HTR-8/SVneo (cell line): ENCODE measurements at regions not wholly inside any gene's neighbourhood (a gene's known extent, or its start where the extent isn't known, plus 50 kb on each side); places are given as distances from the start of the nearest gene placed in this dataset.

ENCODE experiments used
- DNase-seq: peaks from one replicate; pipeline ENCODE4 v3.0.0; 2011; ENCODE audit warnings: low spot score, mixed read lengths; ENCODE audit not compliant: insufficient read length
- FAIRE-seq: peaks from 2 replicates; lab custom pipeline; 2011; peaks lifted over from hg19 to GRCh38; lab: Jason Lieb, UNC

DNA sequence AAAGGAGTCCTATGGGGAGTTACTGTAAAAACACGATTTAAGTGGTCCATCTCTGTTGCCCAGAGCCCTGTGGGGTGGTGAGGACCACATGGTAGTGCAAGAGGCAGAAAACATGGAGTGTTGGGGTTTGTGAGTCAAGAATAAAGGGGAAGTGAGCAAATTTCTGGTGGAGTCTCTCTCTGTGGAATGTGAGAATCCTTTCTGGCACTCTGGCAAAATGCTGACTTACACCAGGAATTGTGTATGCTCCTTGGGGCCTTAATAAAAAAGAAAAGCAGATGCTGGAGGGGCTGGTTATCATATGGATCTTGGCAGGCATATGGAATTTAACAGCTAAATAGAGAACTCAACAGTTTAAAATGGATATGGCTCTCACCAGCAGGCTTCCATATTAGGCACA, 486.0 kb downstream of the TNS3 start:
- FAIRE-seq, result no peak
- DNase-seq, result no peak

DNA sequence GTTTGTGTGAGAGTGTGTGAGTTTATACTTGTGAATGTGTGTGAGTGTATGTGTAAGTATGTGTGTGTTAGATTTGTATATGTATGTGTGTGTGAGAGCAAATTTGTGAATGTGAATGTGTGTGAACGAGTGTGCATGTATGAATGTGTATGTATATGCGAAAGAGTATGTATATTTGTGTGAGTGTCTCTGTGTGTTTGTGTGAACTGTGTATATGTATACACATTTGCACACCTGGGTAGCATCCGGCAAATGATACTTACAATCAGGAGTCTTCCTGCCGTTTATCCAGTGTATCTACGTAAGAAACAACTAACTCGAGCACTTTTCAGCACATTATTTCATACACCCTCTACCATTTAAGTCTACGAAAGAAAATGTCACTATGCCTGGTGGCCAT, 487.4 kb downstream of the TNS3 start:
- FAIRE-seq (peak; percentile 91), DNase-seq (no peak)

DNA sequence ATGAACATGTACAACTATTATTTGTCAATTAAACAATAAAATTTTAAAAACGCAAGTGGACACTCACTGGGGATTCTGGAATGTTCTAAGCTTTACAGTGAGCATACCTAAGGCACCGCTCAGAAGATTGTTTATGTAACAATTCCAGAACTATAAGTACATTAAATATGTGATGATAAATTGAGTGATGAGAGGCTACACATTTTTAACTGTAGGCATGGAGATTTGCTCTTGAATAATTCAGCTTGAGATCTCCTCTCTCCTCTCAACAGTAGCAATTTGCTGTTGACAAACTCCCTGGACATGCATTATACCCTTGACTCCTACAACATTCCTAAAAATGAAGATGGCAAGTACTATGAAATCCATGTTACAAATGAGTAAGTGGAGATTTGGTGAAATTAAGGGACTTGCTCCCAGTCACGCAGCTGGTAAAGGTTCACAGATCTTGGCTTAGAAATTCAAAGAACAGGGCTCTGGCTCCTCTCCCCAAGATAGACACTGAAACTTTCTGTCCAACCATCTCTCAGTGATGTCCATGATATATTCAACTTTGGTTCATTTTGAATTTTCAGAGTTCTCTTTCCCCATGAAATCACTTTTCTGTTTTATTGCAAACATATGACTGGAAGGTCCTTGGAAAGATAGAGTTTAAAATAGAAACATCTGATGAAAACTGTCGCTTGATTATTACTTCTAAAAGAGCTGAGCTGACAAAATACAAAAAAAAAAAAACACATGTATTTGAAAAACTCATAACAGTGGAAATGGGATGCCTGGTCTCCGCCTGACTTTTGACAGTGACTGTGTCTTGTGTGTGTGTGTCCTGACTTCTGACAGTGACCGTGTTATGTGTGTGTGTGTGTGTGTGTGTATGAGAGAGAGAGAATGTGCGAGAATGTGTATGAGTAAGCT, 488.3 kb downstream of the TNS3 start:
- FAIRE-seq (no peak), DNase-seq (no peak)

DNA sequence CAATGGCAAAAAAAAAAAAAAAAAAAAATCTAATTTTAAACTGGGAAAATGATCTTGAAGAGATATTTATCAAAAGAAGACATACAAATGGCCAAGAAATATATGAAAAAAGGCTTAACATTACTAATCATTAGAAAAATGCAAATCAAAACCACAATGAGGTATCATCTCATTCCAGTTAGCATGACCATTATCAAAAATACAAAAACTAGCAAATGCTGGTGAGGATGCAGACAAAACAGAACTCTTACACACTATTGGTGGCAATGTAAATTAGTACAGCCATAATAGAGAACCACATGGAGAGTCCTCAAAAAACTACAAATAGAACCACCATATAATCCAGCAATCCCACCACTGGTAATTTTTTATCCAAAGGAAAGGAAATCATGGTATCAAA, 489.6 kb downstream of the TNS3 start:
- no peak for FAIRE-seq
- no peak for DNase-seq

DNA sequence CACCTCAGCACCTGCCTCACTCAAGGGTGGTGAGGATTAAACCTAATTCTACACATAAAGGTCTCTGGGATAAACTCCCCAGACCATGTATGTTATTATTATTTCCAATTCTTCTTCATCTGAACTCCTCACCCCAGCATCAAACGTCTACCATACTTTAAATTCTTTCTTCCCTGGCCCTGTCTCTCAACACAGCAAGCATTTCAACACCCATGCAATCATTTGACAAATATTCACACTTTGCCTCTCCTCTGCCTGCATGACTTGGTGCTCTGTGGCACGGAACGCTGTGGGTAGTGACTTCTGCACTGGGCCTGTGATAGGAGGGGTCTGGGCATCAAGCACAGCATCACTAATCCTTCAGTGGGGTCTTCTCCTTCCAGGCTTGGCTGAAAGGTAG, 490.8 kb downstream of the TNS3 start:
- FAIRE-seq (no peak), DNase-seq (no peak)

DNA sequence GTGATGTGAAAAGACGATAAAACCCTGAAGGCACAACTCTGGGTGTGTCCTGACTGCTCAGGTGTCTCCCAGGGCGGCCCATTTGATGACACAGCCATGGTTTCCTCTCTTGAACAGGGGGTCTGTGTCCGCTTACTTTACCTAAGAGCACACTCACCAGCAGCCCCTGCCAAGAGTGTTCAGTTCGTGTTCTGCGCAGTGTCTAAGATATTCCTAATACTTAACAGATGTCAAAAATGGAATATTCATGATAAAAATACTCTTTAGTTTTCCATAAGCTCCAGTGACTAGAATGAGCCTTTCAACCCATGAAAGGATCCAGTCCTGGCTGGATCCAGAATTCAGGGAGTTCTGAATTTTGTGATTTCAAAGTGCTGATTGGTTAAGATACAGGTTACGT, 492.4 kb downstream of the TNS3 start:
- FAIRE-seq, result no peak
- no peak for DNase-seq

DNA sequence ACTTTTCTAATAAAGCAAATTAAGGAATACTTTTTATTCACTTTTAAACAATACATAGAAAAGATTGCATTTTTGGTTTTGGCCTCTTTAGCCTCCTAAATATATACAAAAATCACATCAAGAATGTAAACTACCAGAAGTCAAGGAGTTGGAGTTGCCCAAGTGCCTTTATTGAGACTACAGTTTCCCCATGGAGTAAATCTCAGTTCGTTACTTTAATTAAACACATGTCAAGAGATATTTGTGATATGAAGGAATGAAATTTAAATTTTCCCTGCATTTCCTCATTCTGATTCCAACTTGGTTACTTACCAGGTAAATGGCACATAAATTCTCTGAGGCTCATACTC, 492.9 kb downstream of the TNS3 start:
- DNase-seq (no peak), FAIRE-seq (no peak)

DNA sequence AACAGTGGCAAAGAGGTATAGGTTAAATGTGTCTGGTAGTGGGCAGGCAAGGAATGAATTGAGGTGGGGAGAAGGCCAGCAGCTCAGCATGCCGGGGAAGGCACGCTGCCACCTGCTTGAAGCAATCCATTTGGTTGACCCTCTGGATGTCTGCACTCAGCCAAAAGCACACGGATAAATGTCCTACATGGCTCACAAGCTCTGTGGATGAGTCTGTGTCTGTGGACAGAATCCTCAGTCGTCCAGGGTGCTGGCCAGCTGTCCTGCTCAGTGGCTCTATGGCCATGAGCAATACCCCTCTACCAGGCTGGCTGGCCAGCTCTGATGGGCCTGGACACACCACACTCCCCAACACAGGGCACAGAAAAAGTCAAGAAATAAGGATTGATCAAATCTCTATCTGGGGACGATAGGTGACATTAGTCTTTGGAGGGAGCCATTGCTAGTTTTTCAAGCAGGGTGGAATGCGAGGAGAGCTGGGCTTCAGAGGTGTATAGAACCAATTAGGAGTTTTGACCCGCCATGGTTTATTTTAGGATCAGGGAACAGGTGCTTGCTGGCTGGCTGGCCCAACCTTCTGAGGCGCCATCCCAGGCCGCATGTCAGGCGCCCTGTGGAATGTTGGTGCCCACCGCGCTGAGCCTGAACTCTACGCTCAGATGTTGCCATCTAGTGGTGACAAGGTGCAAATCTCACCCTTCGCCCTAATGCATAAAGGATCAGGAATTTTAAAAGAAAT, 493.4 kb downstream of the TNS3 start:
- FAIRE-seq, result peak; percentile 93

DNA sequence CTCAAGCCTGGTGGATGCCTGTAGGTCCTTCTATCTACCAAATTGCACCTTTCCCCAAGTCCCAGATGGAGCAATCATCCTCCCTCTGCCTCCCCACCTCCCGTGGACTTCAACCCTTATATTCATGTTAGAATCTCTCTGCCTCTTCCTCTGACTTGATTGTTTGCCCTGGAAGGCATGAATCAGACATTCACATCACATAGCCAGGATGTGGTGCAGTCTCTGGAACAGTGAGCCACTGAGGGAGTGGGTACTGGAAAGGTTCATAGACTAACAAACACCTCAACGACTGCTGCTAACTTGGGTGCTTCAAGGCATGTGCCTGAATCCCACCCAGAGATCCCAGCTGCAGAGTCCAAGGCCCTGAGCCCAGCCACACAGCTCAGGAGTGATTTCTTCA, 494.0 kb downstream of the TNS3 start:
- no peak for FAIRE-seq
- DNase-seq, result no peak

More for the DNA sequence above, 493.4 kb downstream of the TNS3 start:
- DNase-seq, result peak; percentile 73

DNA sequence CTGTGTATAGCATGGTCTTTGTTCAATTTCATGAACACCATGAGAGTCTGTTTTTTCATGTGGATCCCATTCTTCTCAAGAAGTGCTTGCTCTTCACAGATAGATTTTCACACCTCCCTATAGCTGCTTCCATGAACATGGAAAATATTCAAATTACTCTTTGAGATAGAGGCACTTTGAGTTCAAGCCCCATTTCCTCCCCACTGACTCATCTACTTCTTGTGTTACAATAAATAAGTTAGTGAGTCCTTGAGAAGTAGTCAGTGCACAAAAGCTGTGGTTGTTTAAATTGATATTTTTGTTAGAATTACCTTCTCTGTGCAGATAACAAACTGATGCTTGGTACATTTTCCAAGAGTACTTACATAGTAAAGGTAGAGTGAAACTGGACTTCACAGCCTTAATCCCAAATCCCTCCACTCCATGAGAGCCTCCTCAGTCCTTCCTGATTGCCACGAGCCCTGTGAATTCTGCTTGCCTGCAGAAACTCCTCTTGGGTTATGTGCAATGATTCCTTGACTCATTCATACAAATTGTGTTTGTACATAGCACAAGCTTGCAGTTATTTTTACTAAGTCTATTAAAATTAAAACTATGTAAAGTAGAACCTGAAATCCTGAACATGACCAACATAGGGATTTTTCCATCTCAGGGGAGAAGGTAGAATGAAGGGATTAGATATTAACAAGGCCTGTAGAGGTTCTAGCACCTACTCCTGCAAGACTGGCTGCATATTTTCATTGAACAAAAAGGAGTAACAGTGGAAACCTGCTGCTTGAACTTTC, 496.2 kb downstream of the TNS3 start:
- FAIRE-seq, result no peak

DNA sequence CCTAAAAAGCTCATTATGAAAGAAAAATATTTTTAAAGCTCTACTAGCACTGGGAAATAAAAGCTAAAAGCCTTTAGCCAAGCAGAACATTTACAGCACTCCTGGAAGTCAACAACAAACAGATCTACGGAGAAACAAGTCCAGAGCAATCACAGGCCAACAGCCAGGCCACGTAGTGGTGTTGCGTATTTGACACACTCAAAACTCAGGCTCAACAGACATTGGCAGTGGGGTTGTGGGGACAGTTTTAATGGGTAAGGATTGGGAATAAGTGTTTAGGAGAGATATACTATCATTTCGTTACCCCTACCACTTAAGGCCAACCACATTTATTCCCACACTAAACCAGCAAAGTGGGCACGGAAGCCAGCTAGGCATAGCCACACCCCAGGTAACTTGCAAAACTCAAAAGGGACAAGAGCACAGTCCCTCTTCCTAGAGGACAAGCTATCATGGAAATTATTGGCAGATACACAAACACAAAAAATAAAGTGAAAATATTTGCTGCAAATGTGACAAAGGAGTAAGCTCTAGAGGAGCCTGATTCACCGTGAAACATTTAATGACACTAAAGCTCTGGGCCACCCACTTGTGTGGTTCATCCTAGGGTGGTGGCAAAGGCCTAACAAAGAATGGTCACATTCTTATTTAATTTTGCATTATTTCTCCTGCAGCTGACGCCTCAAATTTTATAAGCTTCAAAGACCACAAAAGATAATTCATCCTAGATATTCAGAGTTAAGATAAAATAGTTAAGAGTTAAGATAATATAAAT, 498.2 kb downstream of the TNS3 start:
- no peak for FAIRE-seq
- DNase-seq, result no peak

More for the DNA sequence above, 496.2 kb downstream of the TNS3 start:
- no peak for DNase-seq

DNA sequence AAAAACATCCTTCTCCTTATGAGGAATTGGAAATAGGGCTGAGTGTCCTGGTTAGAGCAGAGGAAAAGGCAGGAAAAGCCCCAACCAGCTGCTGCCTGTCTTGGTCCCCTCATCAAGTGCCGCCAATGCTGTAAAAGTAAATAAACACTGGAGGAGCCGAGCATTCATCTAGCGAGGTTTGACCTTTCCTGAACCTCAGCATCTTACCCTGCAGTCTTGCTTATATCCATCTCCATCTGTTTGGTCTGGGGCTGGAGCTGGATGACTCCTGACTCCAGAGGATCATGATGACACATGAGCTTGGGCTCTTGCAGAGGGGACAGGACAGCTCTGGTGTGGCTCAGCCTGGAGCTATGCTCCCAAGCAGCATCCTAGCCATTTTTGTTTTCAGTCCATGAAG, 501.1 kb downstream of the TNS3 start:
- FAIRE-seq (no peak), DNase-seq (no peak)

DNA sequence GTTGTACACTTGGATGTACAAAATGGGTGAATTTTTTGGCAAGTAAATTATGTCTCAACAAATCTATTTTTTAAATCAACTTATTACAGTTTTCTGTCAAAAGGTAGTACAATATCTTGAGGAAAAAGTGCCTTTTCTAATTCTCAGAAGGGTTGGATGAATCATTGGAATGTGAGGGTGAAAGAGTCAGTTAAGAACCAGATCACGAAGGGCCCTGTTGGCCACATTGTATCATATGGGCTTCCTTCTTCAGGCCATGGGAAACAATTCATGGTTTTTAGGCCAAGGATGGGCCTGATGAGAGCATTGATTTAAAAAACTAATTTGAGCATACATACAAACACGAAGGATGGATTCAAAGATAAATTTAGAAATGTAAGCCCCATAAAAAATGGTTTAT, 503.7 kb downstream of the TNS3 start:
- no peak for FAIRE-seq
- DNase-seq, result no peak

DNA sequence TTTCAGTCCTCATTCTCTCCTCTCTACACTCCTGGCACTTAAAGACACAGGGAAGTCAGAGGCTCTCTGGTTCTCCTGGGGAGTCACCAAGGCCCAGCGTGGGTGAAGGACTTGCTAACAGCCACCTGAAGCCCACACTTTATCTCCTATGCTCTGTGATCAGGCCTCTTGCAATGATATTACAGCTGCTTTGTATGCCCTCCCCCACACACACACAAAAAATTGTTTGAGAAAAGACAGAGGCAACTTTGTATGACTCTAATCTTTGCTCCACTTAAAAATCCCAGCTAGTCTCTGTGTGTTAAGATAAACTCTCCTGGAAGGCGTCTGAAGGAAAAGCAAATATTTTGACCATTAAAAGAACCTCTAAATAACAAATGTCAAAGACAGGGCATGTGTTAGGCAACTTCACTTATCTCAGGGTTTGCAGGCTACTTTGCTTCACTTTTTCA, 507.2 kb downstream of the TNS3 start:
- DNase-seq (no peak), FAIRE-seq (no peak)

DNA sequence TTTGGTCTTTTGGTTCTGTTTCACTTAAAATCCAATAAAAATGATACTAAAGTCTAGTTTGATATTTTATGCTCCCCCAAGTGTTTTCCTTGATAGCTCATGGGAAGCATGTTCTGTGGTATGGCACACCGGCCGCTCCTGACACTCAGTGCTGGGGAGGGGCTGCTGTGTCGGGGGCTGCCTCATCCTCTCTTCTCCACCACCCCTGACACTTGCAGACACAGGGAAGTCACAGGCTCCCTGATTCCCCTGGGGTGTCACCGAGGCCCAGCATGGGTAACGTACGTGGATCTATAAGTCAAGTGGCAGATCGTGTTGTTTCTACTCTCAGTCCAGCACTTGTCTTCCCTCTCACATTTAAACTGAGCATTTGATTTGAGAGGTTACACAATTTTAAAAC, 508.6 kb downstream of the TNS3 start:
- DNase-seq (no peak), FAIRE-seq (no peak)

DNA sequence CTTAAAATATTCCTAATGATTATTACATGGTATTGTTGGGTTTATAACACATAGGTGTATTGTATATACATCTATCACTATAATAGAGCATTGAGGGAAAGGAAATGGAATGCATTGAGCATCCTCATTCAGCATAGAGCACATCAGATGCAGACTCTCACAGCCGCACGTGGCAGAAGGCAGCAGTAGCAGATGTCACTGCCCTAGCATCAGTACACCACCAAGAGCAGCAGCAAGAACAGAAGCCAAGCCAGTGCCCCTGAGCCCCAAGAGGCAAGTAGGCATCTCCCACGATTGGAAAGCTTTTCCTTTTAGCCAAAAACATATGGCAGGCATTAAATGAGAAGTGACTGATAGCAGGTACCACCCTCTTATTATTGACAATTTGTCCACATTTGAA, 510.0 kb downstream of the TNS3 start:
- FAIRE-seq (no peak), DNase-seq (no peak)

DNA sequence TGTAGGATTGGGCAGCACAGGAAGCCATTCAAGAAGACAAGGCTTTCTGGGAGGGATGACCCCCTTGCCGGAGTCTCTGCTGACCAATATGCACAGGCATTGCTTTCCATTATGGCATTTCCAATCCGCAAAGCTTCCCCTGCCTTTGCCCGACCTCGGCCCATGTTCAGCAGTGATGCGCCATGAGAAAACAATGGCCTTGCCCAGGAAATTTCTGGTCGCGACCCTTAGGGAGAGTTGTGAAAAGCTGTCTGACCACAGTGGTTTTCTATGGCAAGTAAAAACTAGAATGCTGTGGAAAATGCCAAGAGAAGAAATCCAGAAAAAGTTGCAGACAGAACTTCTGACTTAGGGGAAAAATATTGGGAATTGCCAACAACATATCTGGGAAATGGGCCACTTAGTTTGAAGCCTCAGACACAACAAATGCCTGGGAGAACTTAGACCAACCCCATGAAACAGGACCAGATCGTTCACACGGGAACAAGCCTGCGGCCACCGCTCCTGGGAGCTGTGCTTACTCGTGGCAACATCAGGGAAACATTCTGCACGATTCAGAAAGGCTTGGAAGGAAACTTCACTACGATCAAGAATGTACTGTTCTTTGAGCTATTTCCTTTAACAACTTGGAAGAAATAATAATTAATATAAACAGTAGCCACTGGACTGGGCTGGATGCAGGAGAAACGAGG, 512.4 kb downstream of the TNS3 start:
- no peak for DNase-seq
- no peak for FAIRE-seq

DNA sequence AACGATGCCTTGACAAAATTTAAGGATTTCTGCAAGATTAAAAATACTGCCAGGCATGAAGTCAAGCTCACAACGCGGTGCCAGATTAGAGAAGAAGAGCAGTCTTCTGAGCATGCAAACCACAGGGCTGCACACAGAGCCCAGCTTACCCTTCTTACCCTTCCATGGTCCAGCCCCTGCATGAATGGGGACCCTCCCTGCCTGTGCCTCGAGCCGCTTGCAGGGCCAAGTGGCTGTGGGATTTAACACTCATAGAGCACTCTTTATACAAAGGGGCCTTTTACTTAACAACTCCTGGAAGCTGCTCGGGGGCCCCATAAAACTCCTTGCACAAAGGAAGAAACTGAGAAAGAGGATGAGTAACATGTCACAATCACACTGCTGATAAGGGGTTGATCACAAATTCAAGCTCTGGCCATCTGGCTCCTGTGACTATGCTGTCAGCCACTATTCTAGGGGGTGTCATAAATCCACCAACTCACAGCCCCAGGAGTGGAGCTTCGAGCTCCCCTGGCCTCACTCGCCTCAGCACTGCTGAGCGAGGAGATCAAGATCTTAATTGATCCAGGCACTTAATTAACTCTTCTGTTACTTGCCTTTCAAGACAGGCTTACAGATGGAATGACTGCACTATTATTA, 514.8 kb downstream of the TNS3 start:
- FAIRE-seq, result no peak
- DNase-seq, result no peak

DNA sequence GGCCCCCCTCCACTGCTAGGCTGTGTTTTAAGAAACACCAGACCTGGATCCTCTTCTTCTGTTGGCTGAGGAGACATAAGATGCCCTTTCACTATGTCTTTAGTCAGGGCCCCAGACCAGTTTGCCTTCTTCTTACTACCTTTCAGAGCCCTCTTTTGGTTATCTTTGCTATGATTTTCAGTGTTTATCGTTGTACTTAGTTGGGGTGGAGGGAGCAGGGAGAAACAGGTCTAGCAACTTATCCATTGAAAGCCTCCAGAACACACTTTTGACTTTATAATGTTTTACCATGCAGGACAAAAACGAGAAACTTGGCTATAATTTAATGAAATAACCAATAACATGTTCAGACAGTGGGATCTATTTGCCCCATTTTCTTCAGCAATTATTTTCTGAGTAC, 525.2 kb downstream of the TNS3 start:
- DNase-seq, result no peak
- no peak for FAIRE-seq
